BLaER1 (cell line): ENCODE measurements at regions not wholly inside any gene's neighbourhood (a gene's known extent, or its start where the extent isn't known, plus 50 kb on each side); places are given as distances from the start of the nearest gene placed in this dataset.

ENCODE experiments used
- H3K27ac ChIP-seq: shearing (Covaris generic); formaldehyde crosslinking; 2 replicates; pipeline ENCODE4 v1.8.1; 2022
- H3K27me3 ChIP-seq: shearing (Covaris generic); formaldehyde crosslinking; 2 replicates; pipeline ENCODE4 v1.8.1; 2022
- H3K36me3 ChIP-seq: shearing (Covaris generic); formaldehyde crosslinking; 2 replicates; pipeline ENCODE4 v1.8.1; 2022
- H3K4me1 ChIP-seq: shearing (Covaris generic); formaldehyde crosslinking; 2 replicates; pipeline ENCODE4 v1.8.1; 2022
- H3K4me2 ChIP-seq: shearing (Covaris generic); formaldehyde crosslinking; 2 replicates; pipeline ENCODE4 v1.8.1; 2022
- H3K4me3 ChIP-seq: shearing (Covaris generic); formaldehyde crosslinking; 2 replicates; pipeline ENCODE4 v1.8.1; 2022
- H3K9ac ChIP-seq: shearing (Covaris generic); formaldehyde crosslinking; 2 replicates; pipeline ENCODE4 v1.8.1; 2022
- H3K9me3 ChIP-seq: shearing (Covaris generic); formaldehyde crosslinking; 2 replicates; pipeline ENCODE4 v1.8.1; 2022
- H4K20me1 ChIP-seq: shearing (Covaris generic); formaldehyde crosslinking; 2 replicates; pipeline ENCODE4 v1.8.1; 2022
- Cebpa-rat ChIP-seq: shearing (Covaris generic); IDR thresholded peaks from 2 replicates; pipeline ENCODE4 v1.8.1; 2022

DNA sequence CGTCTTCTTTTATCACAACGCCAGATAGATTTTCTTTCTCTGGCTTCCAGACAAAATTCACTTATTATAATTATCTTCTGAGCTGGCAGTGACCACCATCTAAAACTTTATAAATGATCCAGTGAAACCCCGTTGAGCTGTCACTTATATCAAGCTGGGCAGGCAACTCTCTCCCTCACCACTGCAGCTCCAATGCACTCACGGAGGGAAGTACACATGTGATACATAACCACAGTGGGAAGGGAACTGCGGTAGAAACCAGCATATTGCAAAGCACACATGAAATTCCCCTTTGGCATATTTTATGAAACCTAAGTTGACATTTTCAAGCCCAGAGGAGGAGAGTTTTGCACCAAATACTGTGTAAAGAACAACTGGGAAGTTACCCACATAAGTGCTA, 536.9 kb downstream of the HACE1 start:
- H3K9ac ChIP-seq, result no peak overlapping the region
- H3K27me3 ChIP-seq, result no peaks in the 10 kb centered on the region

GRCh38 chr6:104321301-104321700, 538.4 kb downstream of the HACE1 start:
- Histone ChIP-seq H3K27me3 (no peaks in the 10 kb centered on the region), H3K9ac (no peak overlapping the region), H3K9me3 (no peaks in the 10 kb centered on the region), H3K4me3 (no peak overlapping the region), H4K20me1 (no peaks in the 10 kb centered on the region), H3K4me2 (no peak overlapping the region), H3K4me1 (peaks cover 15% of the 10 kb centered on the region), H3K36me3 (no peaks in the 10 kb centered on the region), H3K27ac (no peak overlapping the region)
- TF ChIP-seq Cebpa-rat, result no peak

More for the DNA sequence above, 536.9 kb downstream of the HACE1 start:
- no peak overlapping the region for H3K27ac ChIP-seq
- peaks cover 15% of the 10 kb centered on the region for H3K4me1 ChIP-seq
- H3K4me3 ChIP-seq, result no peak overlapping the region
- H4K20me1 ChIP-seq, result no peaks in the 10 kb centered on the region
- no peak for TF ChIP-seq Cebpa-rat
- H3K9me3 ChIP-seq, result no peaks in the 10 kb centered on the region
- no peak overlapping the region for H3K4me2 ChIP-seq
- H3K36me3 ChIP-seq, result no peaks in the 10 kb centered on the region

- Histone ChIP-seq H3K4me1 (peaks cover 11% of the 10 kb centered on the region), H3K9ac (no peak overlapping the region), H3K27me3 (no peaks in the 10 kb centered on the region), H3K9me3 (no peaks in the 10 kb centered on the region), H3K4me2 (no peak overlapping the region), H3K27ac (no peak overlapping the region), H3K36me3 (no peaks in the 10 kb centered on the region), H3K4me3 (no peak overlapping the region), H4K20me1 (no peaks in the 10 kb centered on the region)
- TF ChIP-seq Cebpa-rat, result no peak
Measured at GRCh38 chr6:104320896-104321295, 538.8 kb downstream of the HACE1 start.

GRCh38 chr6:104312851-104313250, 546.9 kb downstream of the HACE1 start:
- no peaks in the 10 kb centered on the region for H4K20me1 ChIP-seq
- no peaks in the 10 kb centered on the region for H3K4me1 ChIP-seq
- H3K27ac ChIP-seq, result no peak overlapping the region
- H3K36me3 ChIP-seq, result no peaks in the 10 kb centered on the region
- H3K9ac ChIP-seq, result no peak overlapping the region
- H3K9me3 ChIP-seq, result no peaks in the 10 kb centered on the region
- no peak overlapping the region for H3K4me2 ChIP-seq
- H3K27me3 ChIP-seq, result no peaks in the 10 kb centered on the region
- no peak overlapping the region for H3K4me3 ChIP-seq
- TF ChIP-seq Cebpa-rat, result no peak

DNA sequence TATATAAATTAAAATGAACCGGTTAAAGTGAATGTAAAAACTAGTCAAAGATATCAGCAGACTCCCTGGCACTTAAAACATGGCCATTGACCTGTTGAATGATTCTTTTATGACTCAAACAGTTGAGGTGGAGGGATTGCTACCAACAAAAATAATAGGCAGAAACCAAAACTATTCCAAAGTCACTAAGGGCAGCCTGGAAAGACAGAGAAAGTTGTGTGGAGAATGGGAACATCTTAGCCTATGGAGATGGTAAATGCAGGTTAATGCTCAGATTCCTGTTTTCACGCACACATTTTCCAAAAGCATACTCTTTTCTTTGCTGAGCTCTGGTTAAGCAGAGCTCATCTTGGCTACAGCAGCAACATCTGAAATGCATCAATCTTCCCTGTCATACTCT, 553.5 kb downstream of the HACE1 start:
- TF ChIP-seq Cebpa-rat, result no peak
- Histone ChIP-seq H3K36me3 (no peaks in the 10 kb centered on the region), H3K9me3 (no peaks in the 10 kb centered on the region), H4K20me1 (no peaks in the 10 kb centered on the region), H3K27me3 (no peaks in the 10 kb centered on the region), H3K4me3 (no peak overlapping the region), H3K4me1 (no peaks in the 10 kb centered on the region), H3K27ac (no peak overlapping the region), H3K9ac (no peak overlapping the region), H3K4me2 (no peak overlapping the region)

DNA sequence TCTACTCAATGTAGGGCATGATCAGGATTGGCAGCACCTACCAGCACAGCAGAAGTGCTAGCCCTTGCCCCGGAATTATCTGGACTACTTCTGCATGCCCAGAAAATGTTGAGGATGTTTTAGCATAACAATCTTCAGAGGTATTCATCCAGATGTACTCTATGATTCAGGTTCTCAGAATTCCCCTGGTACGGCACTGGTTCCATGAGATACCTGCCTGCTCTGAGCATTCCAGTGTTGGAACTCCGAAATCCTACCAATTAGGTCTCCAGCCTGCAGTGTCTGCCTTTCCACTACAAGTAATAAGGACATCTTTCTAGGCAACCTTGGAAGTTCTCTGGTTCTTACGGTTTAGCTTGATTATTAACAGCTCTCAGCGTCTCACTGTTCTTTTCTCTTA, 554.5 kb downstream of the HACE1 start:
- no peaks in the 10 kb centered on the region for H4K20me1 ChIP-seq

DNA sequence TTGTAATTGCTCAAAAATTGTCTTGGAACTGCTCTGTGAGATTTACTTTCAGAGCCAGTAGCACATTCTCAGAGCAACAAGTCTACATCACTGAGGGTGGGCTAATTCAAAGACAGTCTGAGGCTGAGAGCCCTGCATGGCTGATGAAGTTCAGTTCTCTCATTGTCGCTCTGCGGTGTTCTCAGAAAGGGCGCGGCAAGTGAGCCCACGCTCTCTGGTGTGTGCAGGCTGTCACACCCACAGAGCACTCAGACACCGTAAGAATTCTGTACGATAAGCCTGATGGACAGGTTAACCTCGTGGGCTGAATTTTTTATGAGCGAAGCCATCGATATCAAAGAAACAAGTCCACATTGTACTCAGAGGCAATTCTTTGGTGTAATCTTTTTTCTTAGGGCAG, 557.8 kb downstream of the HACE1 start:
- Histone ChIP-seq H3K4me3 (no peak overlapping the region), H3K27me3 (no peaks in the 10 kb centered on the region), H3K36me3 (no peaks in the 10 kb centered on the region), H3K4me1 (no peaks in the 10 kb centered on the region), H3K4me2 (no peak overlapping the region), H3K9ac (no peak overlapping the region), H3K27ac (no peak overlapping the region), H4K20me1 (no peaks in the 10 kb centered on the region), H3K9me3 (no peaks in the 10 kb centered on the region)
- no peak for TF ChIP-seq Cebpa-rat

More for the DNA sequence above, 554.5 kb downstream of the HACE1 start:
- H3K4me2 ChIP-seq, result no peak overlapping the region
- H3K27me3 ChIP-seq, result no peaks in the 10 kb centered on the region
- H3K9me3 ChIP-seq, result no peaks in the 10 kb centered on the region
- no peak for TF ChIP-seq Cebpa-rat
- no peaks in the 10 kb centered on the region for H3K4me1 ChIP-seq
- H3K4me3 ChIP-seq, result no peak overlapping the region
- H3K9ac ChIP-seq, result no peak overlapping the region
- H3K27ac ChIP-seq, result no peak overlapping the region
- no peaks in the 10 kb centered on the region for H3K36me3 ChIP-seq

GRCh38 chr6:104286641-104287040, 573.1 kb downstream of the HACE1 start:
- Histone ChIP-seq H3K4me3 (no peak overlapping the region), H4K20me1 (no peaks in the 10 kb centered on the region), H3K9ac (no peak overlapping the region), H3K4me2 (no peak overlapping the region), H3K27me3 (no peaks in the 10 kb centered on the region), H3K9me3 (no peaks in the 10 kb centered on the region), H3K4me1 (no peaks in the 10 kb centered on the region), H3K27ac (no peak overlapping the region), H3K36me3 (no peaks in the 10 kb centered on the region)
- no peak for TF ChIP-seq Cebpa-rat

- Histone ChIP-seq H3K4me3 (no peak overlapping the region), H3K36me3 (no peaks in the 10 kb centered on the region), H3K4me2 (no peak overlapping the region), H3K9me3 (no peaks in the 10 kb centered on the region), H3K27me3 (no peaks in the 10 kb centered on the region), H3K4me1 (no peaks in the 10 kb centered on the region), H4K20me1 (no peaks in the 10 kb centered on the region), H3K27ac (no peak overlapping the region), H3K9ac (no peak overlapping the region)
- no peak for TF ChIP-seq Cebpa-rat
Measured at GRCh38 chr6:104284872-104285271, 574.8 kb downstream of the HACE1 start.

DNA sequence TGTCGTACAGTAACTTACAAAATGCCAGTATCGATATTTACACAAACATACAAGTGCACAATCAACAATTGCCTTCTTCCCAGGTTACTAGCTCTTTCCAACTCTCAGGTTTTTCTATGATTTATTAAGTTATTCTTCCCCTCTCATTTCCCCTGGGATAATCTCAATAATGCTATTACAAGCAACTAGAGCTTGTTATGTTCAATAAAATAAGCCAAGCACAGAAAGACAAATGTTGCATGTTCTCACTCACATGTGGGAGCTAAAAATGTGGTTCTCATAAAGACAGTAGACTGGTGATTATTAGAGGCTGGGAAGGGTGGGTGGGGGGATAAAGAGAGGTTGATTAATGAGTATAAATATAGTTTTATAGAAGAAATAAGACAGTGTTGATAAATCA, 577.1 kb downstream of the HACE1 start:
- H3K4me3 ChIP-seq, result no peak overlapping the region
- H3K4me2 ChIP-seq, result no peak overlapping the region
- no peak for TF ChIP-seq Cebpa-rat
- no peaks in the 10 kb centered on the region for H4K20me1 ChIP-seq
- H3K27ac ChIP-seq, result no peak overlapping the region
- peaks cover 5% of the 10 kb centered on the region for H3K9me3 ChIP-seq
- peaks cover 16% of the 10 kb centered on the region for H3K4me1 ChIP-seq
- no peaks in the 10 kb centered on the region for H3K27me3 ChIP-seq
- H3K36me3 ChIP-seq, result no peaks in the 10 kb centered on the region
- H3K9ac ChIP-seq, result no peak overlapping the region

GRCh38 chr6:104281370-104281769, 578.3 kb downstream of the HACE1 start:
- no peaks in the 10 kb centered on the region for H4K20me1 ChIP-seq
- H3K9ac ChIP-seq, result no peak overlapping the region
- H3K4me2 ChIP-seq, result no peak overlapping the region
- H3K27me3 ChIP-seq, result no peaks in the 10 kb centered on the region
- no peak overlapping the region for H3K4me3 ChIP-seq
- H3K27ac ChIP-seq, result no peak overlapping the region
- no peaks in the 10 kb centered on the region for H3K36me3 ChIP-seq
- peaks cover 12% of the 10 kb centered on the region for H3K9me3 ChIP-seq
- no peak for TF ChIP-seq Cebpa-rat
- peaks cover 16% of the 10 kb centered on the region for H3K4me1 ChIP-seq
